ENCODE measurements at regions not wholly inside any gene's neighbourhood (a gene's known extent, or its start where the extent isn't known, plus 50 kb on each side); places are given as distances from the start of the nearest gene placed in this dataset.

DNA sequence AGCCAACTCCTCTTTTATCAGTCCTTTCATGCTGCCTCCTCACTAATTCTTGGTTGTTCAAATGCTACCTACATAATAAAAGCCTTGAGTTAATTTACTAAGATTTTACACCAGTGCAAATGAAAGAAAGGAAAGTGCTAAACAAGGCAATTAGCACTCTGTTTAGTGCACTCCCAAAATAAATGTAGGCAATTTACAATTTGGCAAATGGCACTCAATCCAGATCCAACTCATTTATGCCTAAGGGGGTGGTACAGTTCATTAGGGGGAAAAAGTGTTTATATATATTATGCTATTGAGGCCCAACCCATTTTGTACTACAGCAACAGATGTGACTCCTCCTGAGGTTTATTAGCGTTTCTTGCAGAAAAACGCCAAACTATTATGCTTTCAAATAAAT, 370.1 kb downstream of the NR2F2 start:
- TF ChIP-seq NFIC (IDR thresholded peaks at IDR 0.05) (no peak), FOXM1 (IDR thresholded peaks at IDR 0.05; ENCODE audit: borderline replicate concordance, low read depth) (no peak), TCF12 (IDR thresholded peaks at IDR 0.05; ENCODE audit: low read depth) (no peak), EGR1 (IDR thresholded peaks at IDR 0.05) (no peak), EP300 (IDR thresholded peaks at IDR 0.05; ENCODE audit: borderline replicate concordance) (no peak), CREB1 (IDR thresholded peaks at IDR 0.05; ENCODE audit: low read depth) (no peak), TAF1 (IDR thresholded peaks at IDR 0.05; ENCODE audit: low read depth) (no peak), CEBPB (IDR thresholded peaks at IDR 0.05) (no peak), TEAD4 (IDR thresholded peaks at IDR 0.05) (no peak), RAD21 (IDR thresholded peaks at IDR 0.05; ENCODE audit: low read depth) (no peak)
- TF ChIP-seq, protein P1, sequence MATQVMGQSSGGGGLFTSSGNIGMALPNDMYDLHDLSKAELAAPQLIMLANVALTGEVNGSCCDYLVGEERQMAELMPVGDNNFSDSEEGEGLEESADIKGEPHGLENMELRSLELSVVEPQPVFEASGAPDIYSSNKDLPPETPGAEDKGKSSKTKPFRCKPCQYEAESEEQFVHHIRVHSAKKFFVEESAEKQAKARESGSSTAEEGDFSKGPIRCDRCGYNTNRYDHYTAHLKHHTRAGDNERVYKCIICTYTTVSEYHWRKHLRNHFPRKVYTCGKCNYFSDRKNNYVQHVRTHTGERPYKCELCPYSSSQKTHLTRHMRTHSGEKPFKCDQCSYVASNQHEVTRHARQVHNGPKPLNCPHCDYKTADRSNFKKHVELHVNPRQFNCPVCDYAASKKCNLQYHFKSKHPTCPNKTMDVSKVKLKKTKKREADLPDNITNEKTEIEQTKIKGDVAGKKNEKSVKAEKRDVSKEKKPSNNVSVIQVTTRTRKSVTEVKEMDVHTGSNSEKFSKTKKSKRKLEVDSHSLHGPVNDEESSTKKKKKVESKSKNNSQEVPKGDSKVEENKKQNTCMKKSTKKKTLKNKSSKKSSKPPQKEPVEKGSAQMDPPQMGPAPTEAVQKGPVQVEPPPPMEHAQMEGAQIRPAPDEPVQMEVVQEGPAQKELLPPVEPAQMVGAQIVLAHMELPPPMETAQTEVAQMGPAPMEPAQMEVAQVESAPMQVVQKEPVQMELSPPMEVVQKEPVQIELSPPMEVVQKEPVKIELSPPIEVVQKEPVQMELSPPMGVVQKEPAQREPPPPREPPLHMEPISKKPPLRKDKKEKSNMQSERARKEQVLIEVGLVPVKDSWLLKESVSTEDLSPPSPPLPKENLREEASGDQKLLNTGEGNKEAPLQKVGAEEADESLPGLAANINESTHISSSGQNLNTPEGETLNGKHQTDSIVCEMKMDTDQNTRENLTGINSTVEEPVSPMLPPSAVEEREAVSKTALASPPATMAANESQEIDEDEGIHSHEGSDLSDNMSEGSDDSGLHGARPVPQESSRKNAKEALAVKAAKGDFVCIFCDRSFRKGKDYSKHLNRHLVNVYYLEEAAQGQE (IDR thresholded peaks at IDR 0.05; ENCODE audit: low read depth) = no peak
- TF ChIP-seq, protein P2, sequence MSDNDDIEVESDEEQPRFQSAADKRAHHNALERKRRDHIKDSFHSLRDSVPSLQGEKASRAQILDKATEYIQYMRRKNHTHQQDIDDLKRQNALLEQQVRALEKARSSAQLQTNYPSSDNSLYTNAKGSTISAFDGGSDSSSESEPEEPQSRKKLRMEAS (IDR thresholded peaks at IDR 0.05) = no peak

DNA sequence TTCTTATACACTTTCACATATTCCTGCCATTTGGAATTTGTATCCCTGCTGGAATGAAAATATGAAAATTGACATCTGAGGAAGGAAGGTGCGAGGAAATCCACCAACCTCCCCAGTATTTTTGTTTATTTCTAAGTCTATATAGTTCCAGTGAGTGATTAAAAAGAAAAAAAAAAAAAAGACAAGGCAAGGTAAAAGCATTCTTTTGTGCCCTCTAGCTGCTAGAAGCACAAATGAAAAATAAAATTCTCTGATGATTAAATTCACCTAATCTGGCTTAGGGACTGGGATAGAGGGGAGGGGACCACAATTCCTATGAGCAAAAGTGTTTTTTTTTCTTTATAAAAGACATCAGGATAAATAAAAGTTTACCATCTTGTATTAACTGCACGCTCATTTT, 370.9 kb downstream of the NR2F2 start:
- TF ChIP-seq CREB1 (IDR thresholded peaks at IDR 0.05; ENCODE audit: low read depth) = no peak
- no peak for TF ChIP-seq EGR1 (IDR thresholded peaks at IDR 0.05)
- no peak for TF ChIP-seq TEAD4 (IDR thresholded peaks at IDR 0.05)
- TF ChIP-seq, protein P1 (IDR thresholded peaks at IDR 0.05; ENCODE audit: low read depth) = no peak
- TF ChIP-seq CEBPB (IDR thresholded peaks at IDR 0.05) = no peak
- no peak for TF ChIP-seq TAF1 (IDR thresholded peaks at IDR 0.05; ENCODE audit: low read depth)
- TF ChIP-seq, protein P2 (IDR thresholded peaks at IDR 0.05) = no peak
- TF ChIP-seq, protein P3, sequence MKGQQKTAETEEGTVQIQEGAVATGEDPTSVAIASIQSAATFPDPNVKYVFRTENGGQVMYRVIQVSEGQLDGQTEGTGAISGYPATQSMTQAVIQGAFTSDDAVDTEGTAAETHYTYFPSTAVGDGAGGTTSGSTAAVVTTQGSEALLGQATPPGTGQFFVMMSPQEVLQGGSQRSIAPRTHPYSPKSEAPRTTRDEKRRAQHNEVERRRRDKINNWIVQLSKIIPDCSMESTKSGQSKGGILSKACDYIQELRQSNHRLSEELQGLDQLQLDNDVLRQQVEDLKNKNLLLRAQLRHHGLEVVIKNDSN (IDR thresholded peaks at IDR 0.05) = no peak
- TF ChIP-seq RAD21 (IDR thresholded peaks at IDR 0.05; ENCODE audit: low read depth) = no peak
- no peak for TF ChIP-seq EP300 (IDR thresholded peaks at IDR 0.05; ENCODE audit: borderline replicate concordance)

DNA sequence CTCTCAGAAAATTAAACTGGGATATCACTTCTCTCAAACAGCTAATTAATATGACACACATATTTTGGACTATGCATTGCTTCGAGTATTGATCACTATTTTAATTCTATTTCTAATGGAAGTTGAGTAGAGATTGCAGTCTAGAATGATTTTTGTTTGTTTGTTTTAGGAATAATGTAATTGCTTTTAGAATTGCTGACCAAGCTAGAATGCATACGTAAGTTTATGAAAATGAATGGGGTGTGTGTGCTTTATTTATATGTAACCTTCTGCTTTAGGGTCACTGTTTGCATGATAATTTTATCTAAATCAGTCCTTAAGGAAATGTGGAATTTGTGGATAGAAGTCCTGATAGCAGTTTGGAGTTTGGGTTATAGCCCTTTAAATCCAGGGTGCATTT, 371.4 kb downstream of the NR2F2 start:
- TF ChIP-seq CEBPB (IDR thresholded peaks at IDR 0.05) (no peak), RAD21 (IDR thresholded peaks at IDR 0.05; ENCODE audit: low read depth) (no peak), EGR1 (IDR thresholded peaks at IDR 0.05) (no peak), ZBTB7A (IDR thresholded peaks at IDR 0.05; ENCODE audit: low read depth) (no peak), CREB1 (IDR thresholded peaks at IDR 0.05; ENCODE audit: low read depth) (no peak), YY1 (IDR thresholded peaks at IDR 0.05; ENCODE audit: low read depth) (no peak), NFIC (IDR thresholded peaks at IDR 0.05) (no peak), TCF12 (IDR thresholded peaks at IDR 0.05; ENCODE audit: low read depth) (no peak), TAF1 (IDR thresholded peaks at IDR 0.05; ENCODE audit: low read depth) (no peak), EP300 (IDR thresholded peaks at IDR 0.05; ENCODE audit: borderline replicate concordance) (no peak), TEAD4 (IDR thresholded peaks at IDR 0.05) (no peak), FOXM1 (IDR thresholded peaks at IDR 0.05; ENCODE audit: borderline replicate concordance, low read depth) (no peak)
- TF ChIP-seq, protein P1 (IDR thresholded peaks at IDR 0.05; ENCODE audit: low read depth) = no peak
- TF ChIP-seq, protein P3 (IDR thresholded peaks at IDR 0.05) = no peak
- TF ChIP-seq, protein P2 (IDR thresholded peaks at IDR 0.05) = no peak

DNA sequence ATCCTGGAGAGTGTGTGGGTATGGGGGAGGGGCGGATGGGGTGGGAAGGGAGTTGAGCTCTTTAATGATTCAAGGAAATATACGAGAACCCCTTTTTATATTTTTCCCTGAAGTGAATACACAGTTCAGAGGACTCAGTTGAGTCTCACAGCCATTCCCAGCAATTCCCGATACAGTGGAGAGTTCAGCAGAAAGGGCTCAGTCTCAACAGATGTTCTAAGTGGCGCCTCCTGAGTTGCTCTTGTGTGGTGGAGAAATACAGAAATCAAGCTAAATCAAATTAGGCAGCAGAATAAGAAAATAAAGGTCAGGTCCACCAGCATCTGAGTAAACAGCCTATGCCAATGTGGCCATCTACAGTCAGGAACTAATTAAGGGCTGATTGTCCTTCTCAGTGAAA, 372.1 kb downstream of the NR2F2 start:
- TF ChIP-seq TCF12 (IDR thresholded peaks at IDR 0.05; ENCODE audit: low read depth) = no peak
- no peak for TF ChIP-seq TEAD4 (IDR thresholded peaks at IDR 0.05)
- TF ChIP-seq, protein P3 (IDR thresholded peaks at IDR 0.05) = no peak
- no peak for TF ChIP-seq YY1 (IDR thresholded peaks at IDR 0.05; ENCODE audit: low read depth)
- no peak for TF ChIP-seq NFIC (IDR thresholded peaks at IDR 0.05)
- TF ChIP-seq, protein P2 (IDR thresholded peaks at IDR 0.05) = no peak
- TF ChIP-seq CREB1 (IDR thresholded peaks at IDR 0.05; ENCODE audit: low read depth) = no peak
- no peak for TF ChIP-seq RAD21 (IDR thresholded peaks at IDR 0.05; ENCODE audit: low read depth)
- no peak for TF ChIP-seq EP300 (IDR thresholded peaks at IDR 0.05; ENCODE audit: borderline replicate concordance)
- TF ChIP-seq CEBPB (IDR thresholded peaks at IDR 0.05) = no peak
- no peak for TF ChIP-seq FOXM1 (IDR thresholded peaks at IDR 0.05; ENCODE audit: borderline replicate concordance, low read depth)
- no peak for TF ChIP-seq ZBTB7A (IDR thresholded peaks at IDR 0.05; ENCODE audit: low read depth)
- no peak for TF ChIP-seq TAF1 (IDR thresholded peaks at IDR 0.05; ENCODE audit: low read depth)
- no peak for TF ChIP-seq EGR1 (IDR thresholded peaks at IDR 0.05)
- TF ChIP-seq, protein P1 (IDR thresholded peaks at IDR 0.05; ENCODE audit: low read depth) = no peak
